ENCODE measurements at regions not wholly inside any gene's neighbourhood (a gene's known extent, or its start where the extent isn't known, plus 50 kb on each side); places are given as distances from the start of the nearest gene placed in this dataset.

- Histone ChIP-seq H3K9me3 (replicated peaks) (no peaks in the 10 kb centered on the region), H3K27me3 (ENCODE audit: low read depth) (no peaks in the 10 kb centered on the region), H3K4me3 (no peak overlapping the region), H3K27ac (replicated peaks) (no peak overlapping the region), H3K4me1 (no peaks in the 10 kb centered on the region), H3K36me3 (peaks cover 77% of the 10 kb centered on the region)
- intact Hi-C loops (cut with micrococcal nuclease) = no loop called here
- TF ChIP-seq CTCF (IDR thresholded peaks at IDR 0.05; ENCODE audit: borderline replicate concordance) = no peak
- no peak for DNase-seq
These were observed 115.3 kb downstream of the LTN1 start for GRCh38 chr21:28877318-28877884.

GRCh38 chr21:28875078-28875477 is 117.6 kb downstream of the LTN1 start:
- Histone ChIP-seq H3K4me1 (no peaks in the 10 kb centered on the region), H3K9me3 (replicated peaks) (no peaks in the 10 kb centered on the region), H3K36me3 (peaks cover 67% of the 10 kb centered on the region), H3K27me3 (ENCODE audit: low read depth) (no peaks in the 10 kb centered on the region), H3K4me3 (no peak overlapping the region), H3K27ac (replicated peaks) (no peak overlapping the region)
- DNase-seq = no peak
- intact Hi-C loops (cut with micrococcal nuclease) = no loop called here
- no peak for TF ChIP-seq CTCF (IDR thresholded peaks at IDR 0.05; ENCODE audit: borderline replicate concordance)

GRCh38 chr21:28872218-28872617 is 120.5 kb downstream of the LTN1 start:
- Histone ChIP-seq H3K4me1 (no peaks in the 10 kb centered on the region), H3K27ac (replicated peaks) (no peak overlapping the region), H3K36me3 (peaks cover 64% of the 10 kb centered on the region), H3K9me3 (replicated peaks) (no peaks in the 10 kb centered on the region), H3K4me3 (no peak overlapping the region), H3K27me3 (ENCODE audit: low read depth) (no peaks in the 10 kb centered on the region)
- no peak for DNase-seq
- intact Hi-C loops (cut with micrococcal nuclease) = no loop called here
- no peak for TF ChIP-seq CTCF (IDR thresholded peaks at IDR 0.05; ENCODE audit: borderline replicate concordance)

- intact Hi-C loops (cut with micrococcal nuclease) = no loop called here
- no peak for TF ChIP-seq CTCF (IDR thresholded peaks at IDR 0.05; ENCODE audit: borderline replicate concordance)
- H3K27me3 ChIP-seq (ENCODE audit: low read depth) = no peaks in the 10 kb centered on the region
- DNase-seq = no peak
- H3K4me1 ChIP-seq = no peaks in the 10 kb centered on the region
- no peaks in the 10 kb centered on the region for H3K9me3 ChIP-seq (replicated peaks)
- no peak overlapping the region for H3K4me3 ChIP-seq
- H3K27ac ChIP-seq (replicated peaks) = no peak overlapping the region
- peaks cover 62% of the 10 kb centered on the region for H3K36me3 ChIP-seq
These were observed 121.2 kb downstream of the LTN1 start for GRCh38 chr21:28871388-28872010.

- DNase-seq = no peak
- intact Hi-C loops (cut with micrococcal nuclease) = no loop called here
- TF ChIP-seq CTCF (IDR thresholded peaks at IDR 0.05; ENCODE audit: borderline replicate concordance) = no peak
- no peaks in the 10 kb centered on the region for H3K9me3 ChIP-seq (replicated peaks)
- peaks cover 28% of the 10 kb centered on the region for H3K36me3 ChIP-seq
- no peaks in the 10 kb centered on the region for H3K27me3 ChIP-seq (ENCODE audit: low read depth)
- H3K4me1 ChIP-seq = no peaks in the 10 kb centered on the region
- no peak overlapping the region for H3K27ac ChIP-seq (replicated peaks)
- H3K4me3 ChIP-seq = no peak overlapping the region
These were observed 125.3 kb downstream of the LTN1 start for GRCh38 chr21:28867401-28867800.

Data from left ventricle myocardium inferior (tissue), 1 donor.